GM18909 (cell line): ENCODE measurements at regions not wholly inside any gene's neighbourhood (a gene's known extent, or its start where the extent isn't known, plus 50 kb on each side); places are given as distances from the start of the nearest gene placed in this dataset.
"Not testable (repeated sequence)": the region's sequence is repeated elsewhere in the genome, so short reads cannot be mapped to it uniquely, and the experiment has no call there.

Source experiments
- ATAC-seq: cut with Tn5 transposase; IDR thresholded peaks from one replicate; pipeline ENCODE4 v1.9.1; 2021; ENCODE audit warnings: mild to moderate bottlenecking; ENCODE audit not compliant: unreplicated experiment, poor library complexity

DNA sequence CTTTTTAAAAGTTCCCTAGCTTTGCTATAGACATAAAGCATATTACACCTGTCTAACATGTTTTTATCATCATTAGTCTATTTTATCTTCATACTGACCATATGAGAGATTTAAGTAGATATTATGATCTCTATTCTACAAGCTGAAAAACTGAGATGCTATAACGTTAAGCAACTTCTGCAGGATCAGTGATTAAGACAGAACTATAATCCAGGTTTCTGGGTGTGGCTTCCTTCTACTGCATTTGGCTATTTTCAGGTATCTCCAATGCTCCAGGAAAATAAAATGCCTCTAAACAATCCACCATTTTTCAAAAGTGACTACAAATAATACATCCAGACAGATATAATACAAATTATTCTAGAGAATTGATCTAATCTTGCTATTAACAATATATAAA lies 53.4 kb downstream of the RGS2 start:
- no peak for ATAC-seq

DNA sequence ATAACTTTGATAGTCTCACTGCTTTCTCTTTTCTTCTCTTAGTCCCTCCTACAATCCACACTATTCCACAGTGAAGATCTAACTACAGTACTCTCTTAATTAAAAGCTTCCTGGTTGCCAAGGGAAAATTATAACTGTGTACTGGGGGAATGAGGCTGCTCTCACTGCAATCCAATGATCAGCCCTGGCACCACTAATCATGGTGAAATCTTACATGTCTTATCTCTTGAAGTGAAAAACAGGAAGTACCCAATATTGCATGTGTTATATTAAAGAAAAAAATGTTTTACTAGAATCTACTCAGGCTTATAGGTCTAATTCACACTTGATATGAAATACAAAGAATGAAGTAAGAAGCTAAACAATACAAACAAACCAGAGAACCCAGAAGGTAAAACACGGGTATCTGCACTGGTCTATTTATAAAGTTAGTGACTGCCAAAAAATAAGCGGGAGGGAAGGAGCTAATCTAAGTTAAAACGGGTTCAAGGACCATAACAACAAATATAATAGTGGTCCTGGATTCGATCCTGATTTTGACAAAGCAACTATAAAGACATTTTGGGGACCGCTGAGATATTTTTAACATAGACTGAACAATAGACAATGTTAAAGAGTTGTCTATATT lies 57.5 kb downstream of the RGS2 start:
- ATAC-seq = no peak

DNA sequence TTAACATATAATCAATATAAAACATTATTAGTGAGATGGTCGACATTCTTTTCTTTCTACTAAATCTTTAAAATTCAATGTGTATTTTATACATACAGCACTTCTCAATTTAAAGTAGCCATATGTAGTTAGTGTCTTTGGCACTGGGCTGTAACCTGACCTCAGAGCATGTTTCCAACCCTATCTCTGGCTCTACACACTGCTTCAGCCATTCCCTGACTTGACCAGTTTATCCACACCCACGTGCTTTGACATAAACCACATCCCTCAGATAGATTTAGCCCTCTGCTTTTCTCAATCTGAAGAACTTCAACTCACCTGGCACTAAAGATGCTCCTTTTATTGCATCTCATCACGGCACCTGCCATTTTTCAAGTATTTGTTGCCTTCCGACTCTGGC lies 58.3 kb downstream of the RGS2 start:
- ATAC-seq = no peak

DNA sequence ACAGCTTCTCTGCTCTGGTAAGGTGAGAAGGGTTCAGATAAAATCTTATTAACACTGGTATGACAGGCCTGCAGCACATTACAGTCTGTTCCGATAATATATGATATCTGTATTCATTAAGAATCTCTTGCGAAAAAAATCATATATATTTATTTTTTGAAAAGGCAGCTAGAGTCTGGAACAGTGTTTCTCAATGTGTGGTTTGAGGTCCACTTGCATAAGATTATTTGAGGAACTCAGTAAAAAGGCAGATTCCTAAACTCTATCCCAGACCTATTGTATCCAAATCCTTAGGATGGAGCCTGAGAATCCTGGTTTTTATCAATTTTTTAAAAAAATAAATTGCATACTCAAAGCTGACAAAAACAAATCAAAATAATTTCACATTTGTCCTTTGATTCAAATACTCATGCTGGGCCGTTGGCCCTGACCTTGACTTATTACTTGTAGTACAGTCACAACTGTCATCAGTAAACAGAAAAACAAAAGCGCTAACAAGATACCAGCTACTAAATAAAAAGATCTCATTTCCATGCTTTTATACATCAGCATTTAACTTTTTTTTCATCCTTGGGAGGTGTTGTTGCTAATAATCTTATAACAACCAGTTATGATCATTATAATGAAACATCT lies 60.6 kb downstream of the RGS2 start:
- ATAC-seq = no peak

DNA sequence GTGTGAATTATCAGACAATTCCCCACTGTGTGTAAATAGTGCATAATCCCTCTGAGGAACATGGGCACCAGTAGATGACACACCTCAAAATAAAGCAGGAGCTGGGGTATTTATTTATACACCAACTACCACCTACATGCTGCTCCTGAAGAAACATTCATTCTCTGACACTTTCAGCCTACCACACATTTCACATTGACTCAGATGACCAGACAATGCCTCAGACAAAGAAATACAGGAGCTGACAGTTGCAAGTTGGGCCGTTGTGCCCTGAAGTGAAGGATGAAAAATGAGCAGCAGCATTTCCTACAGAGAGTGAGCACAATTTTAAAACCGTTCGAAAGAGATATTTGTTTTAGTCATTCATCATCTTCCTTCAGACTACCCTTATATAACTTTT lies 63.2 kb downstream of the RGS2 start:
- ATAC-seq = no peak

DNA sequence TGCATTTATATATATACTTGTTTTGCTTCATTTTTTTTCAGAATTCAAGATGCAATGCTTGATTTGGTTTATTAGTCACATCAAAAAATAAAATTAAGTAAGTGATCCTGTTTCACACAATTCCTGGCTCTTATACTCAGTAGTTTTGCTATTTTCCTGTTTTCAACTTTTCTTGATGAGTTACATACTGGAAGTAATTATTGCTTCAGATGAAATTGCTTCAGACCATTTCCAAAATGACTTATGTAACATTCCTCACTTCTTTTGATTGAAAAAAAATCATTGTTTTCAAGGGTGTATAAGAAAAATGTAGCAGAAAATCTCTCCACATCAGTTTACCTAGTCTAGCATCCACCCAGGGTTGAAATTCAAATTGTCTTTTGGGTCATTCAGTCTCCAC lies 65.0 kb downstream of the RGS2 start:
- no peak for ATAC-seq

DNA sequence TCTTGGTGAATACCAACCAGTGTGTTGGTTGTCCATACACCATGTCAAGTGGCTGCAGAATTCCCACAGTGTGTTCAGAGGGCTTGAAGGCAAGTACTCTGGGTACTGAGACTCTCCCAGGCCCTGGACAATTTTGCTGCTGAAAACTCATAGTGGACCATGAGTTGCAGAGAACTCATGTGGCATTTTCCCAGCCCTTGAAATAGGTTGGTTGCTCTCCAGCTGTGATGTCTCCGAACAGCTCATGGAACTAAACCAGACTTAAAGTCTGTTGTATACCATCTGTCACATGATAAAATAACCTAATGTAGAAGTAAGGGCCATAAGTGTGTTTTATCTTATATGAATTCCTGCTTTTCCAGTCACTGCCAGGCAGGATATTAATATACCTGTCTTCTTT lies 67.8 kb downstream of the RGS2 start:
- no peak for ATAC-seq

DNA sequence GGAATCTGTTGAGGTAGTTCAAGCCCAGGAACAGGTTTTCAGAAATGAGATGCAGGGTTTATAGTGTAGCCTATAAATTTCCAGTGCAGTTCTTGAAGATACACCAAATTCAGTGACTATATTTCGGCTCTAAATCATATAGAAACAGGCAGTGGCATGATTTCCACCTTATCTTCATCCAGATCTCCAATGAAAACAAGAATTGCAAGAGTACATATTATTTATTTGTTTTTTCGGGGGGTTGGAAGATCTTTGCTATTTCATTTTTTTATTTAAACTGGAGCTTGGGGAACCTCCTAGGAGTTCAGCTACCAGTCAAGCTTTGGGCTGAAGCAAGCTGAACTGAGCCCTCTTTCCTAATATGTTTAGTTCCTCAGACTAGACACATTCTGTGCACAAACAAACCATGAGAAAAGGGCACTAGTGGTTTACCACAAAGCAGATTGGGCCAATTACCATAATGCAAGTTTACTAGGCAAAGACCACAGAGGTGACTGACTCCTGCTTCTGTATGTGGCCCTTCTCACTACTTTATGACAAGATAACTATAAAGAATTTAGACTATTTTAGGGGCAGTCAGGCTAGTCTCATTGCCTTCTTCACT lies 68.5 kb downstream of the RGS2 start:
- ATAC-seq = no peak

DNA sequence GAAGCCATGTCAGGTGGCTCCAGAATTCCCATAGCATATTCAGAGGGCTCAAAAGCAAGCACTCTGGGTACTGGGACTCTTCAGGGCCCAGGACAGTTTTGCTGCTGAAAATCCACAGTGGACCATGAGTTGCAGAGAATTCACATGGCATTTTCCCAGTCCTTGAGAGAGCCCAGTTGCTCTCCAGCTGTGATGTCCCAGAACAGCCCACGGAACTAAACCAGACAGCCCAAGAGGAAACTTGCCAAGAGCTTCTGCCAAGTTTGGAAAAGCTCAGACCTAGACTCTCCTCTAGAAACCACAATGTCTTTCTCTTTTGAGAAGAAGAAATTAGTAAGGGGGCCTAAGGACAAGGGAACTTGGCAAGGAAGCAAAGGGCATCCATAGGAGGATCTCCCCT lies 69.4 kb downstream of the RGS2 start:
- ATAC-seq = no peak

DNA sequence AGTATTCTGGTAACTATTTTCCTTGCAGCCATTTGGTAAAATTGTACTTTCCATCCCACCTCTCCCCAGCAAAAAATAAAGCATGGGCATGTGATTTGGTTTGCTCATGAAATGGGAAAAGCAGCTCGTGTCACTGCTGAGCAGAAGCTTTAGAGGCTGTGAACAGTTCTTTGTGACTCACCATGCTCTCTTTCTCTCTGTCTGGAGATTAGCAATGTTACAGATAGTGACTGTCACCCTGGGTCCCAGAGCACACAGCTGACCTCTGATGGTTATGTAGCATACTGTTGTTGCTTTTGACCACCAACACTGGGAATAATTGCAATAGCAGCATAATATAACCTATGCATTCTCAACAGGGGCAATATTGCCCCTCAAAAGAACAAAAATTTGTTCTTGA lies 70.6 kb downstream of the RGS2 start:
- no peak for ATAC-seq

DNA sequence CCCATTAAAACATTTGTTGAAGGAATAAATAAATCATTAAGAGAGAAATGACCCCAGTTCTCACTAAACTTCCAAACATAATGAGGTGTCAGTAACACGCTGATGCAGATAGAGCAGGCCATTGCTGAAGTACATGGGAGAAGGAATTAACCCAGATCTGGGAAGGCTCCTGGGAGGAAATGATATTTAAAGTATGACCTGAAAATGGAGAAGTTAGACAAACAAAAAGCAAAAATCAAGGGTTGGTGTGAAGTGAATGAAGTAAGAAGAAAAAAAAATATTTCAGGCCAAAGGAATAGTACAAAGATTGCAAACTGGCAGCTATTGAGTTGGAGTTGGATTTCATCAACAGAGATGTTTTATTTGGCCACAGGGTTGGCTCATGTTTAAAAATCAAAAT lies 71.4 kb downstream of the RGS2 start:
- no peak for ATAC-seq

DNA sequence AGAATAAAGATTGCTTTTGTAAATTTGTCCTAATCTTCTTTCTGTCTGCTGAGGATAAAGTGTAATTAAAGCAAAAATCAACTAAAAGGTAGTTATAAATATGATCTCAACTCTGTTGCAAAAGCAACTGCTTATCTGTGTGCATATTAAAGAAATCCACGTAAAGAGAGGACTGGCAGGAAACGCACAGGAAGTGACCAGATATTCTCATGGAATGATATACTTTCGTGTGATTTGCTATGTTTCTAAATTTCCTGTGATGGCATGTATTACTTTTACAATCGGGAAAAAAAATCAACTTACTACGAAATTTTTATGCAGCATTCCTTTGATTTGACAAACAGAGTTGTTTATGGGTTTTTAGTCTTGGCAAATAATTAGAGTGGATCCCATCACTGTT lies 75.4 kb downstream of the RGS2 start:
- no peak for ATAC-seq

DNA sequence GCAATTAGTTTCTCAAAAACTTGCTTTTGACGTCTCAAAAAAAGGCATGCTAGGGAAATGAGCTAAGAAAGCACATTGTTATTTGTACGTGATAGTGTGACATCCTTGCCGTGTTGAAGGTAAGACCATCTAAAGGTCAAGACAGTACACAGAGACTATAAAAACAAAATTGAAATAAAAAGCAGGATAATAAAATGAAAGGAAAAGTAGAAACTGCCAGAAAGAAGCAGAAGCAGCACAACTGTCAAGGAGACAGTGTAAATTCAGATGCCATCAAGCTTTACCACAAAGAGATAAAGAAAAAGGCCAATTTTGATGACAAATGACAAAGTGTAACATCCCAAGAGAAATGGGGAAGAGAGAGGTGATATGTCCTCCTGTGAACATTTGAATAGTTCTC lies 76.5 kb downstream of the RGS2 start:
- not testable (repeated sequence) for ATAC-seq

DNA sequence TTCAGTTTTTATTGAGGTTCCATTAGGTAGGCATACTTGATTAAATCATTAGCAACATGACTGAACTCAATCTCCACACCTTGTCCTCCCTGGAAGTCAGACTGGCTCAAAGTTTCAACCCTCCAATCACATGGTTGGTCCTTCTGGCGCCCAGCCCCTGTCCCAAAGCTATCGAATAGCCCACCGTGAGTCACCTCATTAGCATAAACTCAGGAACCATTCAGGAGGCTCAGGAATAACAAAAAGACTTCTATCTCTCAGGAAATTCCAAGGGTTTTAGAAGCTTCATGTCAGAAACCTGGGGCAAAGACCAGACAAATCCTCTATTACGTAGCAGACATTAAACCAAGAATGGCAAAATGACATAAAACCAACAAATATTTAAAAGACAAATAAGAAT lies 78.6 kb downstream of the RGS2 start:
- ATAC-seq = no peak

DNA sequence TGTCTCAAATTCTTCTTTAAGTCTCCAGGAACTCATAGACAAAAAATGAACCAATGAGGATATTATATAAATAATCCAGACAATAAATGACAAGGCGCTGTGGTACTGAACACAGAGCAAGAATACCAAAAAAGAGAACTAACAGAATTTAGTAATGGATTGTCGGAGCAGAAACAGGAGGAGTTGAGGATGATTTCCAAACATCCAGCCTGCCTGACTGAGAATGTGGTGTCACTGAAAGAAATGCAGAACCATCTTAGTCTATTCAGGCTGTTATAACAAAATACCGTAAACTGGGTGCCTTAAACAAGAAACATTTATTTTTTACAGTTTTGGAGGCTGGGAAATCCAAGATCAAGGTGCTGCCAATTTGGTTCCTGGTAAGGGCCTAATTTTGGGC lies 79.7 kb downstream of the RGS2 start:
- no peak for ATAC-seq

DNA sequence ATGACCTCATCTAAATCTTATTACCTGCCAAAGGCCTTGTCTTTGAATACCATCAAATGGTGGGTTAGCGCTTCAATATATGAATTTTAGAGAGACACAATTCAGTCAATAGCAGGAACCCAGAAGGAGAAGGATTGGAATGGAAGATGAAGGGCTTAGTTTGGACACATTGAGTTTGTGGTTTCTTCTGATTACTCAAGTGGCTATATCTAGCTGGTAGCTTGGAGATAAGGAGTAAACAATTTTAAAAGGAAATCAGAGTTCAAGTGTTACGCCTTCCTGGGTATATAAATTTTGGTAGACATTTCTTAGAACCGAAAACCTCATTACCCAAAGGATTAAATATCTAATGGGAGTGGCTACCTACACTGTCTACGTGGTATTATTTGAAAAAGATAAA lies 80.2 kb downstream of the RGS2 start:
- ATAC-seq = no peak

DNA sequence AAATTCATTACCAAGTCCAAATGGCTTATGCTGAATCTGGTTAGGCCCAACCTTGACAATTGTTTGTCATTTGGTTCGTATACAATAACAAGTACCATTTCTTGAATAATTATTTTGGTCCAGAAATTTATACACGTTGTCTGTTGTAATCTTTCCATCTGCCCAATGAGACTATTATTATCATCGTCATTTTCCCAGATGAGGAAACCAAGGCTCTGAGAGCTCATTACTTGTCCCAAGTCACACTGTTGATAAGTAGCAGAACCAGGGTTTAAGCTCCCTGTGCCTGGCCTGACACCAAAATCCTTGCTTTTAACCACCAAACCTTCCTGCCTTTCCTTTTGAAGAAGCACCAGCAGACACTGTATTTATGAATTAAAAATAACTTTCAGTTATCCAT lies 81.3 kb downstream of the RGS2 start:
- ATAC-seq = no peak

DNA sequence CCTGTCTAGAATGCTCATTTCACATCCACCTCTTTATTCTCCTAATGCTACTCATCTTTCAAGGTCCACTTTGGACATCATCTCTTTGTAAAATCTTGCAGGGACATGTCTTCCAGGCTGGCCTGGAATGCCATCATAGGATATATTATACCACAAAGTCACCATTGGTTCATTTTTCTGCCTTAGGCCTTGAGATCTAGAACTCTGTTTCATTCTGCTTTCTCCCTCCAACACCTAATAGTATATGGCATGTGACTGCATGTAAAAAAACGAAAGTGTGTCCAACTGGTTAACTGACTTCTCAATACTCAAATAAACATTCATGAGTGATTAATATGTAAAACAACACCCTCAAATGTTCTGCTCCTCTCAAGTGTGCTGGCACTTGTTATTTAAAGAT lies 84.1 kb downstream of the RGS2 start:
- no peak for ATAC-seq

DNA sequence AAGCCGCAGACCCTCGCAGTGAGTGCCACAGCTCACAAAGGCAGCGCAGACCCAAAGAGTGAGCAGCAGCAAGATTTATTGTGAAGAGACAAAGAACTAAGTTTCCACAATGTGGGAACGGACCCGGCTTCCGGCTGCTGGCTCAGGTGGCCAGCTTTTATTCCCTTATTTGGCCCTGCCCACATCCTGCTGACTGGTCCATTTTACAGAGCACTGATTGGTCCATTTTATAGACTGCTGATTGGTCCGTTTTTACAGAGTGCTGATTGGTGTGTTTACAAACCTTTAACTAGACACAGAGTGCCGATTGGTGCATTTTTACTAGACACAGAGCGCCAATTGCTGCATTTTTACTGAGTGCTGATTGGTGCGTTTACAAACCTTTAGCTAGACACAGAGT lies 86.6 kb downstream of the RGS2 start:
- ATAC-seq = not testable (repeated sequence)

DNA sequence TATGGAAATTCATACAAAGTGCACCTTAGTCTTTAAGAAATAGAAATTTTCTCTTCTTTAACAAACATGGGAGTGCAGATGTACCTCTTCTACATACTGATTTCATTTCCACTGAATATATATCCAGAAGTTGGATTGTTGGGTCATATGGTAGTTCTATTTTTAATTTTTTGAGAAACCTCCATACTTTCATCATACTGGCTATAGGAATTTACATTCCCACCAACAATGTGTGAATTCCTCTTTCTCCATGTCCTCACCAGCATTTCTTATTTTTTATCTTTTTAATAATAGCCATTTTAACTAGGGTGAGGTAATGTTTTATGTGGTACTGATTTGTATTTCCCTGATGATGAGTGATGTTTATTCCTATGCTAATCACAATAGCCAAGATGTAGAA lies 87.5 kb downstream of the RGS2 start:
- no peak for ATAC-seq

DNA sequence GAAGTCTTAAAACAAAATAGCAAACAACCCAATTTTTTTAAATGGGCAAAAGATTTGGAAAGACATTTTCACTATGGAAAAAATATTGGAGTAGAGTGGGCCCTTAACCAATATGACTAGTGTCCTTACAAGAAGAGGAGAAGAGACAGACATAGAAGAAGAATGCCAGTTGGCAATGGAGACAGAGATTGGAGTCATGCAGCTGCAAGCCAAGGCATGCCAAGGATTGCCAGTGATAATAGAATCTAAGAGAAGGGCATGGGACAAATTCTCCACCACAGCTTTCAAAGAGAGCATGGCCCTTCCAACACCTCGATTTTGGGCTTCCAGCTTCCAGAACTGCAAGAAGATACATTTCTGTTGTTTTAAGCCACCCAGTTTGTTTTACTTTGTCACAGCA lies 92.7 kb downstream of the RGS2 start:
- no peak for ATAC-seq

DNA sequence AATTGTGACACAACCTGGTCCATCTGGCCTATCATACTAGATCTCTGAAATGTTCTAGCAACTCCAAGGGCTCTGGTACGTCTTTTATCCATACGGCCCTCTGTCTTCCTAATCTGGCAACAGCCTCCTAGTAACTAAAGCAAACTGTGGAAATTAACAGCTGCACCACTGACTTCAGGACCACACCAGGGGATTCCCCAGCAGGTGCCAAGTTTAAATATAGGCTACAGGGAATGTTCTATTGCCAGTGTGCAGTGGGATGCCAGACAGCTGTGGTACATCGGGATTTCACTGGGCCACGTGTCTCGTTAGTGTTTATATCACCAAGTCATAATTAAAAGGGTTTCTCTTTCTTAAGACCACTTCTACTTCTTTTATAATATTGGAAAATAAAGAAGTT lies 94.3 kb downstream of the RGS2 start:
- ATAC-seq = no peak
